GM19351 (cell line): ENCODE measurements at regions not wholly inside any gene's neighbourhood (a gene's known extent, or its start where the extent isn't known, plus 50 kb on each side); places are given as distances from the start of the nearest gene placed in this dataset.
"Not testable (repeated sequence)": the region's sequence is repeated elsewhere in the genome, so short reads cannot be mapped to it uniquely, and the experiment has no call there.

Experiments
- ATAC-seq: cut with Tn5 transposase; IDR thresholded peaks from one replicate; pipeline ENCODE4 v1.9.1; 2021; ENCODE audit warnings: mild to moderate bottlenecking, moderate library complexity; ENCODE audit not compliant: unreplicated experiment

- ATAC-seq: no peak
Observed at GRCh38 chr15:70602834-70603560, 160.4 kb downstream of the UACA start.

GRCh38 chr15:70602281-70602680 lies 161.1 kb downstream of the UACA start:
- ATAC-seq: no peak

- ATAC-seq: no peak
Observed at GRCh38 chr15:70597945-70598344, 165.4 kb downstream of the UACA start.

DNA sequence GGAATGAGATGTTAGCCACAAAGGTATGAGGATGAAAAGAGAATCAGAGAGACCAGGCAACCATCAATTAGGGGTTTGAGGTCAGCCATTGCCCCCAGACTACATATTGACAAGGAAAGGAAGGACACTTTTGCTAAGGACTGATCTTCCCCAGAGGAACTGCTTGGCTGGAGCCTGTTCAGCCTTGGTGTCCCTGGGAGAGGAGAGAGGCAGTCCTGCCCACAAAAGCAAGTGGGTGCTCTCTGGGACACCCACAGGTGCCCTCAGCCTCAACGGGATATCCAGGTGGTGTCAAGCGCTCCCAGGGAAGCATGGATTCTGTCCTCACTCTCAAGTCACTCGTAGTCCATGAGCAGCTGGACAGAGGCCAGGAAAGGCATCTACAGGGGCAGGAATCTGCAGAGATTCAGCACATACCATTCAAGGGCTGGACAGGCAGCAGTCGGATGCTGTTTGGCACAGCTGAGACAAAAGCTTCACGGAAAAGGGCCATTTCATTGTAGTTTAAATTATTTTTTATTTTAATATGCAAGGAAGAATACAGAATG lies 166.2 kb downstream of the UACA start:
- ATAC-seq: no peak

DNA sequence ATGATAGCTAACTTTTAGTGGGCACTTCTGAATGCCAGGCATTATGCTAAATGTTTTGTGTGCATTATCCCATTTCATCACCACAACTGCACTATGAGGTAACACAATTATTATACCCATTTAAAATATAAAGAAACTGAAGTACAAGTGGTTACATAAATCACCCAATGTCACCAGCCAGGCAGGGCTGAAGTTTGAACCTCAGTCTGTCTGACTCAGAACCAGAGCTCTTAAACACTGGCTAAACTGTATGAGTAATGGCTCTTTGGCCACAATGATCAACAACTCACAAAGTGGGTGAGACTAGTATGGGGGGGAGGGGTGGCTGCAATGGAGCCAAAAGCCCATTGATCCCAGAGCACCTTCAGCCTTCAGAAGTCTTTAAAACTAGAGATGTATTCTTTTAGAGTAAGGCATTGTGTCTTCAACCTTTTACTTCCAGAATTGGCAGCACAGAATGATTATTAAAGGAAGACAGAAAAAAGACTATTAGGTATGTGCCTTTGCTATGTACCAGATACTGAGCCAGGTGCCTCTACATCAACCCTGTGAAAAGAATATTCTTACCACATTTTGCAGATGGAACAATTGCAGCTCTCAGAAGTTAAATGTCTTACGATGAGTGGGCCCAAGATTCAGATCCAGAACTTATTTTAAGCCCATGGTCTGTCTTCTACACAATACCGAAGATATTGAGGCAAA lies 166.9 kb downstream of the UACA start:
- peak; percentile 59 for ATAC-seq

DNA sequence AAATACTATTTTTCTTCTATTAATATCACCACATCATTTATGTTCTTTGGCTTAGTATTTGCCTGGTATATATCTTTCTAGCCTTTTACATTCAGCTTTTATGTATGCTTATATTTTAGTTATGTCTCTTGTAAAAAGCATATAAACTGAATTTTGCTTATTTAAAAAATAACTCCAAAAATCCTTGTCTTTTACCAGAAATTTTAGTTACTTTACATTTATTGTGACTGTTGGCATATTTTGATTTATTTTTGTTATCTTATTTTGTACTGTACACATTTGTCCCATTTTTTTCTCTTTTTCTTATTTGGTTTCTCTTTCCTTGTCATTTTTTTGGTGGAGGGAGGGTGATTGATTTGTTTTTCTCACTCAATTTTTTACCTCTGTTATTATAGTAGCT lies 169.6 kb downstream of the UACA start:
- no peak for ATAC-seq

- no peak for ATAC-seq
Observed at GRCh38 chr15:70589728-70590127, 173.6 kb downstream of the UACA start.

DNA sequence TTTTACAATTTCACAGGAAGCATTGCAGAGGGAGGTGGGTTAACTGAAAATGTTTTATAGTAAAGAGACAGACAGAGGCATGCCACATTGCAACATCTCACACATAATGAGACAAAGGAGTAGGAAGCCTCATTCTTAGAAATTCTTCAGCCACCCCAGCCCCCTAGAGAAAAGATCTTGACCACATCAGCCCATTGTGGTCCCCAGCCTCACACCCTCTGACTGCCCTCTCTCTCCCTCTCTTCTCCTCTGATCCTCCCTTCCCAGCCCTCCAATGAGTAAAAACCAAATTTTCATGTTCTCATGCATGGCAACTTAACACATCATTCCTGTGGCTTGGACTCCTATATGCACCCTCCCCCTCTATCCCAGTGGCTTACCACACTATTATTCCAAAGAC lies 174.1 kb downstream of the UACA start:
- no peak for ATAC-seq

DNA sequence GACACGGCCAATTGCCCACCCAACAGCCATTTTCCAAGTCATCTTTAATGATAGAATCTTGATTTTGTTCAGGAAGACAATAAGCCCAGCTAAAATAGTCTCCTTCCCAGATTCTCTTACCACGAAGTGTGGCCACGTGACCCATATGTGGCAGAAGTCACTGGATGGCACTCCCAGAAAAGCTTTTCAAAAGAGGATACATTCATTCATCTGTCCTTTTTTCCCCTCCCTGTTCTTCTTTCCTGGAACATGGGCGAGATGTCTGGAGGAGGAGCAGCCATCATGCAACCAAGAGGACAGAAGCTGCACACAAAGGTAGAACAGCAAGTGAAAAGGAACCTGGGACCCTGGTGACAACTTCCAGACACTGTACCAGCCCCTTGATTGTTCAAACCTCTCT lies 174.7 kb downstream of the UACA start:
- ATAC-seq: no peak

DNA sequence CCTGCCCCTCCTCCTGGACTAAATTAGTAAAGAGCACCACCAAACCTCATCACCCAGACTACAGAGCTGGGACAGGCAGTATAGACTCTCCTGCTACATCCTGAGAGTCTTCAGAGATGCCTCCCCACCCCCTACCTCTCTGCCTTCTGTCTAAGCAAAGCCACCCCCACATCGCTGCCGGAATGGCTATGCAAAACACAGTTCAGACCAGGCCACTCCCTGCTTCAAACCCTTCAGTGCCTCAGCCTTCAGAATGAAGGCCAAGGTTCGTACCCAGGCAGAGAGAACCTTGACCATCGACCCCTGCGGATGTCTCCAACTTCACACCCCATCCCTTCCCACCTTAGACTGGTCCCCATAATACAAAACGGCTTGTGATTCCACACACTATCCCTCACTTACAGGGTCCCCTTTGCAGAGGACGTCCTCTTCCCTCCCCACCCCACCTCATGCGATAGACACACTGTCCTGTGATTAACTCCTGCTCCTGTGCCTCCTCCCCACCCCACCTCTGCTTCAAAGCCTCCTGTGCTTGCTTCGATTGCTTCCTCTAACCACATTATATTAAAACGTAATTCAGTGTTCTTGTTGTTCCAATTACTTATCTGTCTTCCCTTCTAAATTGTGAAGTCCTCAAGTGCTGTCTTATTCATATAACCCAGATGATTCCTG lies 175.3 kb downstream of the UACA start:
- no peak for ATAC-seq

DNA sequence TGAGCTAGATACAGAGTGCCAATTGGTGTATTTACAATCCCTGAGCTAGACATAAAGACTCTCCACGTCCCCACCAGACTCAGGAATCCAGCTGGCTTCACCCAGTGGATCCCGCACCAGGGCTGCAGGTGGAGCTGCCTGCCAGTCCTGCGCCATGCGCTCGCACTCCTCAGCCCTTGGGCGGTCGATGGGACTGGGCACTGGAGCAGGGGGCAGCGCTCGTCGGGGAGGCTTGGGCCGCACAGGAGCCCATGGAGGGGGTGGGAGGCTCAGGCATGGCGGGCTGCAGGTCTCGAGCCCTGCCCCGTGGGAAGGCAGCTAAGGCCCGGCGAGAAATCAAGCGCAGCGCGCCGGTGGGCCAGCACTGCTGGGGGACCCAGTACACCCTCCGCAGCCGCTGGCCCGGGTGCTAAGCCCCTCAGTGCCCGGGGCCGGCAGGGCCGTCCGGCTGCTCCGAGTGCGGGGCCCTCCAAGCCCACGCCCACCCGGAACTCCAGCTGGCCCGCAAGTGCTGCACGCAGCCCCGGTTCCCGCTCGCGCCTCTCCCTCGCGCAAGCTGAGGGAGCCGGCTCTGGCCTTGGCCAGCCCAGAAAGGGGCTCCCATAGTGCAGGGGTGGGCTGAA lies 176.2 kb downstream of the UACA start:
- not testable (repeated sequence) for ATAC-seq

GRCh38 chr15:70586241-70586640 lies 177.1 kb downstream of the UACA start:
- ATAC-seq: no peak

DNA sequence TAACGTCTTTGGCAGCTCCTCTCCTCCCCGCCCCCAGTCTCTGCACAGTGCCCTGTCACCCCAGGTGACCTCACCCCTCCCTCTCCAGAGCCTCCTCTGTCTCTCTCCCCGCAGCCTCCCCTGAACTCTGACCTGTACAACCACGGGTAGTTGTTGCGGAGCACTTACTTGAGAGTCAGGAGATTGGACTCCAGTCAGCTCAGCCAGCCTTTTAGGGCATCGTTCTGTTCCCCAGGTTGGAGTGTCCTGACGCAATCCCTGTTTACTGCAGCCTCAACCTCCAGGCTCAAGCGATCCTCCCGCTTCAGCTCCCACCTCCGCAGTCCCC lies 177.7 kb downstream of the UACA start:
- ATAC-seq: no peak

DNA sequence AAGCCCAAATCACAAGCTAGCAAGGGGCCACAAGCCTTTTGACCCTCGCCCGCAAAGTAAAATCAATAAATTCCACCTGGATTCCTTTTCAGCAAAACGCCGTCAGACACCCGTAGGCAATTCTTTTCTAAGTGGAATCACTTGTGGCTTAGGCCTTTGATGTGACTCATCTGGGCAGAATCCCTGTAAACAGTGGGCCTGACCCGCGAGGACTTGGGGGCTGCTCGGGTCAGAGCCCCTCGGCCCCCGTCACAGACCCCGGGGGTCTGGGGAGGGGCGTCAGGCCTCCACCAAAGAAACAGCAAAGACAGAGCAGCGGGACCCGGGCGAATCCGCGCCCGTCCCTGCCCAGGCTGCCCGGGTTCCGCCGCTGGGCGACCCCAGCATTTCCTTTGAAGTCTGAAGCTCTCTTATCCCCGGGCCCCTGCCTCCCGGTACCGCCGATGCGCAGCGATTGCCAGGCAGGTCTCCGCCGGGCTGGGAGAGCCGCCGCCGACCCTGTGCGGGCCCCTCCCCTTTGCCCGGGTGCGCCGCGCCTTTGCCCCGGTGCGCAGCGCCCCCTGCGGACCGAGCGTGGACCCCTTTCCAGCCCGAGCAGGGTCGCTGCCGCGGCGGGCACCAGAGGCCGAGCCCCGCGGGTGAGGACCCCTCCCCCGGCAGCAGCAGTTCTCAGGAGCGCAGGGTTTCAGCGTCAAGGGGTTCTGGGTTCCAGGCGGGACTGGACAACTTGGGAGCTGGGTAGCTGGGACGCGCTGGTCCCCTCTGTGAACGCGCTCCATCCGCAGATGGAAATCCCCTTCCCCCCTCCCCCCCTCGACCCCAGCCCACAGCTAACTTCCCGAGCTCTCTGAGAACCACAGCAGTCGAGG lies 178.3 kb downstream of the UACA start:
- ATAC-seq: no peak

DNA sequence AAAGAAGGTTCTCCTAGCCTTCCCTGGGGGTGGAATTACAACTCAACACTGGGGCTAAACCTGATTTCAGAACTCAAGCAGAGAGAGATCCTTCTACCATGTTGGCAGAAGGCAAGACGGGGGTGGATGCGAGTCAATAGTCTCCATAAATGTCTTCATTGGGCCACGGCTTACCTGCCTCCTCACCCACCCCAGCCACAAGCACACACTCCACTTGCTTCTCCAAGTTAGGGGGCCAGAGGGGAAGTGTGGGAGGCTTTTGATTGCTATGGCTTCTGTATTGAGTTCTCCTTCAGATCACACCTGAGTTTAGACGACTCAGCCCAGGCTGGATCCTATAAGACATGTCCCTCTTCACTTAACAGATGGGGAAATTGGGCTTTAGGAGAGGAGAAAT lies 178.9 kb downstream of the UACA start:
- ATAC-seq: no peak

- no peak for ATAC-seq
Observed at GRCh38 chr15:70583006-70583405, 180.4 kb downstream of the UACA start.

- no peak for ATAC-seq
Observed at GRCh38 chr15:70582143-70582945, 181.0 kb downstream of the UACA start.

DNA sequence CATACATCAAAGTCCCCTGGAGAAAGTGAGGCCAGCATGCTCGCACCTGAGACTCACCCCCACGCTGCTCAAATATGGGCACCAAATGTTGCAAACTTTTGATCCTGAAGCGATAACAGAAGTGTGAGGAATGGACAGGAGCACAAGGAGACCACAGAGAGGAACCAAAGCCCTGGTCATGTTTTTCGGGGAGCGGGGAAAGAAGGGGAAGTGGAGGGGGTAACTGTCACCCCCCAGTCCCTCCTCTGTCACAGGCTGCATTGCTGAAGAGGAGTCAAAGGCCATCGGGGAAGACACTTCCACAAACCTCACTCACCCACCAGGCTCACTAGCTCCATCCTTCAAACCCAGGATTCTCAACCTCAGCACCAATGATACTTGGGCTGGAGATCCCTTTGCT lies 182.4 kb downstream of the UACA start:
- ATAC-seq: no peak

DNA sequence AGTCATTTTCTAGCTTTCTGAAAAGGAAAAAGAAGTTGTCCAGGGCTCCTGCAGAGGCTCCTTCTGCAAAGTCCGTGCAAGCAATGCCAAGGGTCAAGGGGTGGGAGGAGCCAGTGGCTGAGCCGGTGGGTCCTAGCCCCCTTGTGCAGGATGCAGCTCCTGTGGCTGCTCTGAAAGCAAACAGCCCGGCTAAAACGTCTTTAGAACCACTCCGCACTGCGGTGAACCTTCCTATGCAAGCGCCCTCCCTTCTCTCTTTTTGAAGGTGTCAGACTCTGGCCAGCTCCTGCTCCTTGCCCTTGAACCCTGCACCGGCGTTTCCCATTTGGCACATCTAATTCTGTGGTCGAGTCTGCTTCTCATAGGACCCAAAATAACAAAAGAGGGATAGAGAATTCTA lies 183.1 kb downstream of the UACA start:
- no peak for ATAC-seq

DNA sequence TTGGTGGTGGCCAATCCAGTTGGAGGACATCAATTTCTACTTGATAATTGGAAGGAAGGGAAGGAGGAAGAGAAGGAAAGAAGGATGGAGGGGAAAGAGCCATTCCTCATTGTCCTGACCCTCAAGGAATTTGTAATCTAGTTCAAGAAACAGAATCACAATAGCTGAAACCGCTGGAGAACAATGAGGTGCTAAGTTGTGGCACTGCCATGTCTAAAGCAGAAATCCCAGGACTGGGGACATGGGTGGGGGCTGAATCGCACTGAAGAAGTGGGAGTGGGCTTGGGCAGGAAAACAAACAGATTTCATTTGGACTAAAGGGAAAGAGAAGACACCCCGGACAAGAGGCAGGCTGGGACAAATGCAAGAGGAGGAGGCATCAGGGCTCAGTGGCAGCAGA lies 183.6 kb downstream of the UACA start:
- no peak for ATAC-seq
